HG03108 (cell line): ENCODE measurements at regions not wholly inside any gene's neighbourhood (a gene's known extent, or its start where the extent isn't known, plus 50 kb on each side); places are given as distances from the start of the nearest gene placed in this dataset.
"Not testable (repeated sequence)": the region's sequence is repeated elsewhere in the genome, so short reads cannot be mapped to it uniquely, and the experiment has no call there.

Experiments
- ATAC-seq: cut with Tn5 transposase; IDR thresholded peaks from one replicate; pipeline ENCODE4 v1.9.1; 2021; ENCODE audit warnings: moderate library complexity; ENCODE audit not compliant: unreplicated experiment

GRCh38 chr12:94863321-94864035, 140.0 kb downstream of the NDUFA12 start:
- no peak for ATAC-seq

GRCh38 chr12:94862421-94862820, 141.1 kb downstream of the NDUFA12 start:
- ATAC-seq: no peak

GRCh38 chr12:94856324-94856723, 147.2 kb downstream of the NDUFA12 start:
- no peak for ATAC-seq

GRCh38 chr12:94855853-94856252, 147.6 kb downstream of the NDUFA12 start:
- no peak for ATAC-seq

- no peak for ATAC-seq
Observed at GRCh38 chr12:94851396-94852028, 152.0 kb downstream of the NDUFA12 start.

- no peak for ATAC-seq
Observed at GRCh38 chr12:94849411-94849976, 154.0 kb downstream of the NDUFA12 start.

GRCh38 chr12:94848966-94849365, 154.5 kb downstream of the NDUFA12 start:
- no peak for ATAC-seq

GRCh38 chr12:94845110-94845509, 158.4 kb downstream of the NDUFA12 start:
- no peak for ATAC-seq

GRCh38 chr12:94844452-94844851, 159.0 kb downstream of the NDUFA12 start:
- ATAC-seq: no peak

- no peak for ATAC-seq
Observed at GRCh38 chr12:94841904-94842610, 161.4 kb downstream of the NDUFA12 start.

GRCh38 chr12:94841177-94841576, 162.3 kb downstream of the NDUFA12 start:
- ATAC-seq: no peak

GRCh38 chr12:94839347-94839746, 164.2 kb downstream of the NDUFA12 start:
- ATAC-seq: peak; percentile 78

- ATAC-seq: not testable (repeated sequence)
Observed at GRCh38 chr12:94836952-94837670, 166.4 kb downstream of the NDUFA12 start.

- ATAC-seq: no peak
Observed at GRCh38 chr12:94834036-94834625, 169.4 kb downstream of the NDUFA12 start.

- ATAC-seq: no peak
Observed at GRCh38 chr12:94832780-94833681, 170.5 kb downstream of the NDUFA12 start.

GRCh38 chr12:94832105-94832504, 171.4 kb downstream of the NDUFA12 start:
- no peak for ATAC-seq

GRCh38 chr12:94831081-94831751, 172.3 kb downstream of the NDUFA12 start:
- peak; percentile 85 for ATAC-seq

- no peak for ATAC-seq
Observed at GRCh38 chr12:94829552-94829951, 173.9 kb downstream of the NDUFA12 start.

GRCh38 chr12:94819011-94819410, 168.7 kb upstream of the TMCC3 start:
- ATAC-seq: no peak
